Breast epithelium (tissue), 4 donors: ENCODE measurements at regions not wholly inside any gene's neighbourhood (a gene's known extent, or its start where the extent isn't known, plus 50 kb on each side); places are given as distances from the start of the nearest gene placed in this dataset.
"Not testable (repeated sequence)": the region's sequence is repeated elsewhere in the genome, so short reads cannot be mapped to it uniquely, and the experiment has no call there.

Source experiments
- DNase-seq, 2 donors: peaks; one replicate each; pipeline ENCODE4 v3.0.0-alpha.2; 2019; ENCODE audit warnings: low spot score in 2 of 2
- H3K27ac ChIP-seq, 2 donors: fragments of 200-600 bp; sonication (generic) in 1 of 2; one replicate each; pipeline ENCODE4 v1.5.1; 2016 to 2019; ENCODE audit warnings: mild to moderate bottlenecking in 1 of 2
- H3K27me3 ChIP-seq, 2 donors: fragments of 200-600 bp; sonication (generic) in 1 of 2; one replicate each; pipeline versions ENCODE4 v1.5.1 to v1.6.0; 2017 to 2019; ENCODE audit warnings: control low read depth in 1 of 2, mild to moderate bottlenecking in 1 of 2
- H3K36me3 ChIP-seq: fragments of 200-600 bp; one replicate; pipeline ENCODE4 v1.5.1; 2019
- H3K4me1 ChIP-seq, 2 donors: fragments of 200-600 bp; sonication (generic); one replicate each; pipeline ENCODE4 v1.5.1; 2016 to 2019; ENCODE audit warnings: control low read depth in 1 of 2
- H3K4me3 ChIP-seq, 3 donors: fragments of 200-600 bp; sonication (generic); 1 replicate in 2 of 3; 2 replicates in 1 of 3; pipeline ENCODE4 v1.5.1; 2016 to 2019; ENCODE audit warnings: mild to moderate bottlenecking in 3 of 3, moderate library complexity in 2 of 3
- H3K9me3 ChIP-seq, 2 donors: fragments of 200-600 bp; sonication (generic) in 1 of 2; one replicate each; pipeline ENCODE4 v1.5.1; 2016 to 2019; ENCODE audit warnings: control low read depth in 1 of 2
- CTCF ChIP-seq, 3 donors: fragments of 450-650 bp; IDR thresholded peaks; one replicate each; pipeline ENCODE4 v1.5.1; 2016 to 2017; ENCODE audit warnings: antibody characterized with exemption in 3 of 3, mild to moderate bottlenecking in 3 of 3, moderate library complexity in 3 of 3
- POLR2A ChIP-seq: fragments of 450-650 bp; IDR thresholded peaks from one replicate; pipeline ENCODE4 v1.6.1; 2016; ENCODE audit warnings: antibody characterized with exemption, mild to moderate bottlenecking, moderate library complexity
- POLR2AphosphoS5 ChIP-seq, 3 donors: sonication (generic); formaldehyde crosslinking; IDR thresholded peaks; one replicate each; pipeline ENCODE4 v1.6.1; 2017; ENCODE audit warnings: antibody characterized with exemption in 3 of 3
- intact Hi-C: fragments of 100-400 bp; cut with DNase I; formaldehyde crosslinking; loops from one replicate; pipeline ENCODE4 v1.15.1; 2023; ENCODE audit warnings: low total_unique reads

- no peaks in the 10 kb centered on the region for H3K27me3 ChIP-seq
Observed at GRCh38 chr13:65710514-65710913, 1519.6 kb downstream of the PCDH9 start.

GRCh38 chr13:65697843-65698242 lies 1532.3 kb downstream of the PCDH9 start:
- Histone ChIP-seq H3K36me3 (no peaks in the 10 kb centered on the region), H3K27ac (no peak overlapping the region), H3K4me1 (no peaks in the 10 kb centered on the region), H3K9me3 (no peaks in the 10 kb centered on the region), H3K4me3 (no peak overlapping the region), H3K27me3 (no peaks in the 10 kb centered on the region)
- no peak for TF ChIP-seq POLR2A
- no peak for TF ChIP-seq CTCF (IDR thresholded peaks at IDR 0.05)
- TF ChIP-seq POLR2AphosphoS5 (IDR thresholded peaks at IDR 0.05), result no peak
- DNase-seq, result no peak
- intact Hi-C loops, result no loop called here

More at GRCh38 chr13:65710514-65710913, 1519.6 kb downstream of the PCDH9 start:
- DNase-seq, result no peak
- H3K9me3 ChIP-seq, result no peaks in the 10 kb centered on the region
- TF ChIP-seq POLR2A, result no peak
- no peak for TF ChIP-seq POLR2AphosphoS5 (IDR thresholded peaks at IDR 0.05)
- TF ChIP-seq CTCF (IDR thresholded peaks at IDR 0.05), result no peak
- H3K4me1 ChIP-seq, result no peaks in the 10 kb centered on the region
- H3K36me3 ChIP-seq, result no peaks in the 10 kb centered on the region
- intact Hi-C loops, result no loop called here
- no peak overlapping the region for H3K27ac ChIP-seq
- no peak overlapping the region for H3K4me3 ChIP-seq

- intact Hi-C loops, result no loop called here
- TF ChIP-seq POLR2A, result no peak
- TF ChIP-seq POLR2AphosphoS5 (IDR thresholded peaks at IDR 0.05), result no peak
- no peak for TF ChIP-seq CTCF (IDR thresholded peaks at IDR 0.05)
Observed at GRCh38 chr13:65679240-65679639, 1550.9 kb downstream of the PCDH9 start.

GRCh38 chr13:65677906-65678305 lies 1552.2 kb downstream of the PCDH9 start:
- Histone ChIP-seq H3K36me3 (no peaks in the 10 kb centered on the region), H3K27ac (no peak overlapping the region), H3K9me3 (peaks cover 0 to 8% of the 10 kb centered on the region in 2 donors), H3K4me3 (no peak overlapping the region), H3K27me3 (no peaks in the 10 kb centered on the region), H3K4me1 (no peaks in the 10 kb centered on the region)
- intact Hi-C loops, result no loop called here
- no peak for DNase-seq
- TF ChIP-seq CTCF (IDR thresholded peaks at IDR 0.05) (no peak), POLR2A (no peak), POLR2AphosphoS5 (IDR thresholded peaks at IDR 0.05) (no peak)

More at GRCh38 chr13:65679240-65679639, 1550.9 kb downstream of the PCDH9 start:
- Histone ChIP-seq H3K27ac (no peak overlapping the region), H3K9me3 (no peaks in the 10 kb centered on the region), H3K27me3 (no peaks in the 10 kb centered on the region), H3K4me3 (no peak overlapping the region), H3K4me1 (no peaks in the 10 kb centered on the region), H3K36me3 (no peaks in the 10 kb centered on the region)
- no peak for DNase-seq

- H3K27me3 ChIP-seq, DNase-seq, H3K4me1 ChIP-seq, H3K9me3 ChIP-seq, H3K4me3 ChIP-seq, intact Hi-C loops, H3K36me3 ChIP-seq, H3K27ac ChIP-seq: not testable (repeated sequence)
Observed at GRCh38 chr13:65675383-65675782, 1554.8 kb downstream of the PCDH9 start.

- no peak for DNase-seq
- H3K4me3 ChIP-seq, result no peak overlapping the region
- H3K27me3 ChIP-seq, result no peaks in the 10 kb centered on the region
- peaks cover 0 to 8% of the 10 kb centered on the region in 2 donors for H3K9me3 ChIP-seq
- H3K36me3 ChIP-seq, result no peaks in the 10 kb centered on the region
- no peaks in the 10 kb centered on the region for H3K4me1 ChIP-seq
- intact Hi-C loops, result no loop called here
- TF ChIP-seq CTCF (IDR thresholded peaks at IDR 0.05), result no peak
- no peak for TF ChIP-seq POLR2A
- no peak for TF ChIP-seq POLR2AphosphoS5 (IDR thresholded peaks at IDR 0.05)
- no peak overlapping the region for H3K27ac ChIP-seq
Observed at GRCh38 chr13:65670014-65670625, 1560.0 kb downstream of the PCDH9 start.
